ENCODE measurements at regions not wholly inside any gene's neighbourhood (a gene's known extent, or its start where the extent isn't known, plus 50 kb on each side); places are given as distances from the start of the nearest gene placed in this dataset.
A peak's percentile ranks its signal among the peaks of the same experiment; 100 is the strongest.
"Not testable (repeated sequence)": the region's sequence is repeated elsewhere in the genome, so short reads cannot be mapped to it uniquely, and the experiment has no call there.

GRCh38 chr20:52049001-52049731 is 142.4 kb downstream of the ZFP64 start:
- no peak for ATAC-seq

- peak in 1 of 2 donors; percentile 20 for ATAC-seq
Measured at GRCh38 chr20:52047811-52048764, 143.5 kb downstream of the ZFP64 start.

DNA sequence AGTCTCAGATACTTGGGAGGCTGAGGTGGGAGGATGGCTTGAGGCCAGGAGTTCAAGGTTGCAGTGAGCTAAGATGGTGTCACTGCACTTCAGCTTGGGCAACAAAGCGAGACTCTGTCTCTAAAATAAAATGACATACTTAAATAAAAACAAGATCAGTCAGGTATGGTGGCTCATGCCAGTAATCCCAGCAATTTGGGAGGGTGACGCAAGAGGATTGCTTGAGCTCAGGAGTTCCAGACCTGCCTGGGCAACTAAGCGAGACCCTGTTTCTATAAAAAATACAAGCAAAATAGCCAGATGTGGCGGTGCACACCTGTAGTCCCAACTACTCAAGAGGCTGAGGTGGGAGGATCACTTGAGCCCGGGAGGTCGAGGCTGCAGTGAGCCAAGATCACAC is 149.6 kb downstream of the ZFP64 start:
- ATAC-seq = no peak

GRCh38 chr20:52039790-52040189 is 151.8 kb downstream of the ZFP64 start:
- no peak for ATAC-seq

DNA sequence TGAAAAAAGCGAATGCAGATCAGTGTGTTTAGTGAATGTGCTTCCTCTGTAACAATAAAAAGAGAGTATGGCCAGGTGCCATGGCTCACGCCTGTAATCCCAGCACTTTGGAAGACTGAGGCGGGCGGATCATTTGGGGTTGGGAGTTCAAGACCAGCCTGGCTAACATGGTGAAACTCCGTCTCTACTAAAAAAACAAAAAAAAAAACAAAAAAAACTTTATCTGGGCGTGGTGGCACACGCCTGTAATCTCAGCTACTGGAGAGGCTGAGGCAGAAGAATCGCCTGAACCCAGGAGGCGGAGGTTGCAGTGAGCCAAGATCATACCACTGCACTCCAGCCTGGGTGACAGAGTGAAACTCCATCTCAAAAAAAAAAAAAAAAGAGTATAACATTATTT is 152.9 kb downstream of the ZFP64 start:
- not testable (repeated sequence) for ATAC-seq

- no peak for ATAC-seq
Measured at GRCh38 chr20:52037370-52037769, 154.2 kb downstream of the ZFP64 start.

DNA sequence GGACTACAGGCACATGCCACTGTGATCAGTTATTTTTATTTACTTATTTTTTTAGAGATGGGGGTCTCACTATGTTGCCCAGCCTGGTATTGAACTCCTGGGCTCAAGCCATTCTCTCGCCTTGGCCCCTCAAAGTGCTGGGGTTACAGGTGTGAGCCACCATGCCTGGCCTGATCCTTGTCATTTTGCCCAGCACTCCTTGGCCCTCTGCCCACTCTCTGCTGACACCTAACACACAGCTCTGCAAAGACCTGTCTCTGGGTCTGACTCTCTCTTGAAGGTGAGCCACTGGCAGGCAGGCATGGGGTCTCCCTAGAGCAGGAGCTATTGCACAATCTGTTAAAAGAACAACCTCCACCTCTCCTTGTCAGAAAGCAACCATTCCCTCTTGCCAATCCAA is 155.6 kb downstream of the ZFP64 start:
- ATAC-seq = no peak

DNA sequence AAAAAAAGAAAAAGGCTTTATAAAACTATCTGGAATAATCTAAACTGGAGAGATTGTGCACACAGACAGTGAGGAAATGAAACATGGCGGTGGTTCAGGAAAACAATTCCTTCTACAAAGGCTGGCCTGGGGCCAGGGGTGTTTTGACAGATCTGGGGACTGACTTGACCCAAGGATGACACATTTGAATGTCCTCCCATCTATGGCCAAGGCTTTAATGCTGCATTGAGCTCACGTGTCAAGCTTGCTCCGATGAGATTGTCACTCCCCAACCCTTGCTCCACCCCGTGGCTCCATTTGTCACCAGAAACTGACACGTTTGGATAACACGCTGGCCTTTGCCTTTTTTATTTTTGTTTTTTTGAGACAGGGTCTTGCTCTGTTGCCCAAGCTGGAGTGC is 156.1 kb downstream of the ZFP64 start:
- no peak for ATAC-seq

- no peak for ATAC-seq
Measured at GRCh38 chr20:52034581-52034980, 157.0 kb downstream of the ZFP64 start.

DNA sequence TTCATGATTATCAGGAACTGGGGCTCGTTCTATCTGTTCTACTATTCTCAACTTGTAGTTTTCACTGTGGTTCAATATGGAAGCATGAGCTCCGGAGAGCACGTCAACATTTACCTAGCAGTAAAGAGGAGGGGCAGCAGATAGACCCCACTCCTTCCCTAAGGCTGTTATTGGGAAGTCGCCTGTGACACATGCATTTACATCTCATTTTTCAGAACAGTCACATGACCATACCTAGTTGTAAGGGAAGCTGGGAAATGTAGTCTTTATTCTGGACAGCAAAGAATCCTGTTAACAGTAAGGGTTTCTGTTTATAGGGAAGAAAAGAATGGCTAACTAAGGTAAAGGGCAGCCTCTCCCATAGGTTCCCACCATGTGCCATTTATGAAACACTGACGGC is 158.3 kb downstream of the ZFP64 start:
- no peak for ATAC-seq

DNA sequence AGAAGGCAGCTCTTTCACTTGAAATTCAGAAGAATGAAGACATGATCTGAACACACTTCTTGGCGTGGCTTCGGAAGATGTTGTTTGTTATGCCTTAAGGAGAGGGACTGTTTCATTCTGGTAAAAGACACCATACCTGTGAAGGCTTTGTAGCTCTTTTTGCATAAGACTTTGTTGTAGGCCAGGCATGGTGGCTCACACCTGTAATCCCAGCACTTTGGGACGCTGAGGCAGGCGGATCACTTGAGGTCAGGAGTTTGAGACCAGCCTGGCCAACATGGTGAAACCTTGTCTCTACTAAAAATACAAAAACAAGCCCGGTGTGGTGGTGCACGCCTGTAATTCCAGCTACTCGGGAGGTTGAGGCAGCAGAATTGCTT is 159.3 kb downstream of the ZFP64 start:
- ATAC-seq = not testable (repeated sequence)

GRCh38 chr20:52031563-52032303 is 159.8 kb downstream of the ZFP64 start:
- ATAC-seq = no peak

DNA sequence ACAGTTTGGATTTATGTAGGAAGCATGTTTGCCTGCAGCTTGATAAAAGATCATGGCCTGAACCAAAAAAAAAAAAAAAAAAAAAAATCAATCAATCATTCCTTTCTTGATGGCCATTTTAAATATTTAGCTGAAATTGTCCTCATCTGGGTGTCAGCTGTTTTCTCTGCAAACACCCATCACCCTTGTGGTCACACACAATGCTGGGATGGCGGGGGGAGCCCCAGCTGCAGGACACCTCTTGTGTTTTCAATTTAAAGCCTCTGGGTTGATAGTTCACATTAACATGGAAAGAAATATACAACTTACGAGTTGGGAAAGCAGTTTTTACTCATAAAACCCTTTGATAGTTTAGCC is 160.4 kb downstream of the ZFP64 start:
- ATAC-seq = no peak

DNA sequence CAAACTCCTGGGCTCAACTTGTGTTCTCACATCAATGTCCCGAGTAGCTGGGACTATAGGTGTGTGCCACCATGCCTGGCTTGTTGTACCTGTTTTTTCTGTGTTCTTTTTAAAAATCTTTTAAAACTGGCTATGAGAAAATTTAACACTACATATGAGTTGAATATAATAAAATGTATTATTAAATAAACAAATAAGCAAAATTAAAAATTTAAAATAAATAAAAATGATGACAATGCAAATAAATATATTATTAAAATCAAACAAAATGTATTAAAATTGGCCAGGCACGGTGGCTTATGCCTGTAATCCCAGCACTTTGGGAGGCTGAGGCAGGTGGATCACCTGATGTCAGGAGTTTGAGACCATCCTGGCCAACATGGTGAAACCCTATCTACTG is 162.4 kb downstream of the ZFP64 start:
- ATAC-seq = not testable (repeated sequence)

GRCh38 chr20:52025938-52026337 is 165.6 kb downstream of the ZFP64 start:
- no peak for ATAC-seq

DNA sequence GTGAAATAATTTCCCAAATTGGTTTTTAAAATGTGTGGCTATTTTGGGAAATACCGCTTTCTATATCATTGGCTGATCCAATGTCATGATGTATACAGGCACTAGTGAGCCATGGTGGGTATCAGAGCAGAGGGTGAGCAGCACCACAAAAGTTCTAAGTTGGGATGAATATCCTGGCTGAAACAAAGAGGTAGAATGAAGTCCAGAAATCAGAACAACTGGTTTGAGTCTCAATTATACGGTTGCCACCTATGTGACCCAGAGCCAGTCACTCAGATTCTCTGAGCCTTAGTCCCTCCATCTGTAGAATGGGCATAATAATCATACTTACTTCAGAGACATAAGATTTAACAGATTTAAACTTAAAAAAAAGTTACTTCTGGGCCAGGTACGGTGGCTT is 172.3 kb downstream of the ZFP64 start:
- ATAC-seq = no peak

DNA sequence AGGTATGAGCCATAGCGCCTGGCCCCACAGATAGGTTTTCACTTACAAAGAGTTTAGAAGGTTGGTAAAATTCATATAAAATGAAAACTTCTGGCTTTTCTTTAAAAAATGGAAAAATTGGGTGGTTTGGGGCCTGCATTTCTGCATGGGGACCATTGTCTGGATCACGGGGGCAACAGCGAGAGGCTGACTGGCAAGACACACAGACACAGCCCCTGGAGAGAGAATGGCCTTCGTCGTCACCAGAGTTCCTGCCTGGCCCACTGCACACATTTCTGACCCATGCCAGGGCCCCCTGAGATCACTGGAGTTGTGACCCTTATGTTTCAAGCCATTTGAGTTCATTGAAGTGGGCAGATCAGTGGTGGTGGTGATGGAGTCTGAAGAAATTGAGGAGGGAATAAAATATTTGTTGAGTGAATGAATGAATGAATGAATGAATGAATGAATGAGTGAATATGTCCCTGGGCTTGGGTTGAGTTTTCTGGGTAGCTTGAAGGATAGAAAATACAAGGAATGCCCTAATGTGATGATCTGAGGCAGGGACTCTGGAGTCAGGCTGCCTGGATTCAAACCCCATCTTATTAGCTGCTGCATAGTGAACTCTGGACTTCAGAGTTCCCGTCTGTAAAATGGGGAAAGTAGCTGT is 173.8 kb downstream of the ZFP64 start:
- ATAC-seq = no peak

DNA sequence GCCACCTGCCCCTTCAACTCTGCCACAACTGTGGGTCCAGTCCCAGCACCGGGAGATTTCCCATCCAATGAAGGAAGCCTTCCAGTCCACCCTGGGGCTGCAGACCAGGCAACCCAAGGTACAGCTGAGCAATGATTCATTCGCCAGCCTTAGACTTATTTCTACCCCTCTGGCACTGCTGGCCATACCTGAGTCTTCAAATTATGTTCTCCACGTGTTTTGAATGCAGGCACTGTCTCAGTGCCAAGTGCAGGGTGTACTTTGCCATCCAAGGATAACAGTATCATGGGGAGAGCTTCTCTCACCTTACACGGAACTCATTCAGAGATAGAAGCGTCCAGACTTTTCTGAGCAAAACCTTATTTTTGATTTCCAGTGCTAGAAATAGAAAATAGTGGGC is 175.6 kb downstream of the ZFP64 start:
- no peak for ATAC-seq

DNA sequence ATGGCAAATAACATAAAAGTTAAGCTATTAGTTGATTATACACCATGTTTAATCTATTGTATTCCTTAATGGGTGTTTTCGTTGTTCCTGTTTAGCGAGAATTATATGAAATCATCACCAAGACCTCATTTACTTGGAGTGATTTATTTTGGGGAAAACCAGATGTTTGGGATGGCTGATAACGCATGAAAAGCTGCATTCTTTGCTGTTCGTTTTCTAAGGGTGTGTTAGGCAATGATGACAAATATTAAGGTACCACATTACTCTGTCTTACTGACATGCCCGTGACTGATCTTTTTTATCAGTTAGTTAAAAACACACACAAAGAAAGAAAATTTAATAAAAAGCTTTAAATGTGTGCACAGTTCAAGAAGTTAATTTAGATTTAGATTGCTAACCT is 176.4 kb downstream of the ZFP64 start:
- ATAC-seq = no peak

GRCh38 chr20:52012079-52012478 is 179.5 kb downstream of the ZFP64 start:
- no peak for ATAC-seq

GRCh38 chr20:52011093-52011492 is 180.5 kb downstream of the ZFP64 start:
- ATAC-seq = no peak

DNA sequence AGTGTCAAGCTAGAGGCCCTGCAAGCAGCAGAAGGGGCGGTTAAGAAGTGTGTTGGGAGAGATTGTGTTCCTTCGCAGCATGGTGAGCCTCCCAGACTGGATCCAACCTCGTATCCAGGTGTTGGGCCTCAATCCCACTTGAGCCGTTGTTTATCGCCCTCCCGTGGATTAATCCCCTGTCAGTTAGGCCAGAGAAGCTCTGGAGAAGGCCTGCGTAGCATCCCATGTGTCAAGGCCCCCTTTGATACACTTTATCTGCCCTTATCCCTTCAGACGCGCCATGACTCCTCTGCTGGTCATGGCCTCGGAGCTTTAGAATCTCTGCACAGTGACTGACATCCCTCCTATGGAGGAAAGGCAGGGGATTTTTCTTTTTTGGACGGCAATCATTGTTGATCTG is 181.0 kb downstream of the ZFP64 start:
- no peak for ATAC-seq

GRCh38 chr20:52008874-52009273 is 182.7 kb downstream of the ZFP64 start:
- no peak for ATAC-seq

All from activated CD4-positive, CD25-positive, alpha-beta regulatory T cell treated with anti-CD3 and anti-CD28 coated beads, Interleukin-2, amount 50 U/mL, for 24 hours (primary cell).